Upper lobe of left lung (tissue), 4 donors: ENCODE measurements at regions not wholly inside any gene's neighbourhood (a gene's known extent, or its start where the extent isn't known, plus 50 kb on each side); places are given as distances from the start of the nearest gene placed in this dataset.

Experiments used
- CTCF ChIP-seq, 6 experiments: fragments of 450-650 bp in 4 of 6; fragments of 200-600 bp in 2 of 6; sonication (generic) in 2 of 6; IDR thresholded peaks; one replicate each; pipeline ENCODE4 v1.5.1; 2016 to 2019; ENCODE audit warnings: antibody characterized with exemption in 6 of 6
- POLR2A ChIP-seq, 4 donors: fragments of 450-650 bp; IDR thresholded peaks; one replicate each; pipeline ENCODE4 v1.5.1; 2016 to 2017; ENCODE audit warnings: antibody characterized with exemption in 4 of 4, mild to moderate bottlenecking in 2 of 4

DNA sequence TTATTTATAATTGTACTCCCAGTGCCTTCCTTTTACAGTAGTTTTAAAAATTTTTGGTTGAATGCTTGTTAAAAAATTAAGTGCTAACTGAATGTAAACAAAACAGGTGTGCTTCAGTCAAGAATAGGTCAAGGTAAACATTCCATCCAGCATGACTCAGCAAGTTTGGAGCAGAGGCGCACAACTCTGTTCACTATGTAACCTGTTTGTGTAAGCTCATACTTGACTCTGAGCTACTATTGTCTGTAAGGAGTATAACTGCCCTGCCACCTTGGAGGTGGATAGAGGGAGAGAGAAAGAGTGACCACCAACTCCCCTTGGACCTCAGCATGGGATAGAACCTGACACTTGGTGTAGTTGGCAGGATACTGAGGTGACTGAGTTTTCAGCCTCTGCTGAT lies 207.4 kb upstream of the SYT4 start:
- TF ChIP-seq CTCF (IDR thresholded peaks at IDR 0.05) (no peak), POLR2A (IDR thresholded peaks at IDR 0.05) (no peak)
